HG02763 (cell line): ENCODE measurements at regions not wholly inside any gene's neighbourhood (a gene's known extent, or its start where the extent isn't known, plus 50 kb on each side); places are given as distances from the start of the nearest gene placed in this dataset.
"Not testable (repeated sequence)": the region's sequence is repeated elsewhere in the genome, so short reads cannot be mapped to it uniquely, and the experiment has no call there.

Experiments
- ATAC-seq: cut with Tn5 transposase; IDR thresholded peaks from one replicate; pipeline ENCODE4 v1.9.1; 2021; ENCODE audit warnings: mild to moderate bottlenecking, moderate library complexity; ENCODE audit not compliant: unreplicated experiment

DNA sequence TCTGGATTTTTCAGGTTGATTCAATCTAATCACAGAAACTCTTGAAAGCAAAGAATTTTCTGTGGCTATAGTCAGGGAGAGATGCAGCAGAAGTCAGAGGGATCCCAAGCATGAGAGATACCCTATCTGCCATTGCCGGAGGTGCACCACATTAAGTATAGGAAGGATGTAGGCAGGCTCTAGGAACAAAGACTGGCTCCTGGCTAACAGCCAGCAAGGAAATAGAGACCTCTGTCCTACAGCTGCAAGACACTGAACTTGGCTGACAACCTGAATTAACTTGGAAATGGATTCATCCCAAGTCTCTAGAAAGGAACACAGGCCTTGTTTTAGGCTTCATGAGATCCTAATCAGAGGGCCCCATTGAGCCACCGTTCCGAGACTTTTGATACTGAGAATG lies 364.9 kb upstream of the FLRT2 start:
- ATAC-seq: no peak

DNA sequence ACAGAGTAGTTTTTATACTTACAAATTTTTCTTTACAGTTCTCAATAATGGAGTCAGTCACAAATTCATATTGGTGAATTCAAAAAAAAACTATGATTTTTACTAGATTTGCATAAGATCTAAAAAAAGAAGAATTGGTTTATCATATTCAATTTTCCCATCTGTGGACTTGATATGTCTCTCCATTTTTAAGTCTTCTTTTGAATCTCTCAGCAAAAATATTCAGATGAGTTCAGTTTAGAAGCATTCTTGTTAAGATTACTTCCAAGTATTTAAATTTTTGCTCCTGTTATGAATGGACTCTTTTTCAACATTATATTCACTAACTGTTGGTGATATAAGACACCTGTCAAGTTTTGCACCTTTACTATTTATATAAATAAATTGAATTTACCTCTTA lies 360.6 kb upstream of the FLRT2 start:
- no peak for ATAC-seq

DNA sequence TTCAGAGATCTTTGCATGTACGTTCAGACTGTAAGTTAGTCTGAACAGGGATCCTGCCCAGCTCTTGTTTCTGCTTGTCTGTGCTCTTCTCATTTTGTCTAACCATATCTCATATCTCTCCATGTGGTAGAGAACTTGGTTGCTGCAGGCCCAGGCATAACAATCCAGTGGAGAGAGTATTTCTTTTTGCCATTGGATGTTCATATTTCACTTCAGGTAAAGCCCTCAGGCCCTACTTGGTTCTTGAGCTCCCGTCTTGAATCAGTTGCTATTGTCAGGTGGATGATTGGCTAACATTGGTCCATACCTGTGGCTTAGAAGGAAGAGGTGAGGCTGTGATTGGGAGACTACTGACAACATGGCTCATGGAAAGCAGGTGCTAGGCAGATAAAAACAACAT lies 357.7 kb upstream of the FLRT2 start:
- ATAC-seq: no peak

DNA sequence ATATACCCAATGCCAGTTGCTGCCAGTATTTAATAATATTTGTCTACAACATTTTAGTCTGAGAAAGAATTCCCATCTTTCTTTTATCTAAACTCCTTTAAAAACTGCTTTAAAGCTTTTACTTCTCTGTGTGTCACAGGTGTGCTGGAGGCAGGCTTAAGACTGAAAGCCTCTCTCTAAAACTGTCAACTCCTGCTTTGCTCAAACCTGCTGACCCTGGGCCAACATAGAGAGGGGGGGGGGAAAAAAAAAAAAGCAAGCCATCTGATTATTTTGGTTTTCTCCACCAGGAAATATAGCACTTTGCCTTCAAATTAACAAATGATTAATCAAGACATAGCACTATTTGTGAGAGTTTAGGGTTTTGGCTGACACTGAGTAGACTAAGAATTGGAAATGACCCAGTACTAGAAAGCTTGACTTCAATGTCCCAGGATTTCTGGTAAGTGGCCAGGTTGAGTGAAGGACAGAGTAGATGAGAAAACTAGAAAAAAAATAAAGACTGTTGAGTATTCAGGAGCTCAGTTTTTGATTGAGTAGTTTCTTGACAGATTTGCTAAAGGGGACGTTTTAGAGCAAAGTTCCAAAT lies 357.0 kb upstream of the FLRT2 start:
- ATAC-seq: no peak

DNA sequence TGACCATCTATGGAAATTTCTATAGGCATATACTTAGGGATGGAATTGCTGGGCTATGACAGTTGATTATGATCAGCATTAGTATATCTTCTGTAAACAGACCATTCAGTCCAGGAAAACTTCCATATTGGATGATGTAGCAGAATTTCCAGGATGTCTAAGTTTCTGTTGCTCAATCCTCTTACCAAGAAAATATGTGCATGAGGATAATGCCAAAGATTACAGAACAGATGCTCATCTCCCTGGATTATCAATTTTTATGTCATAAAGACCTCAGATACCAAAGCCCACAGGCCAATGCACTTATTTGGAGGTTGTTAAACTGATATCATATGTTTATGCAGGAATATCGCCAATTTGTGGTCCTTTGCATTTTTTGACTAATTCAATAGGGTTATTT lies 354.4 kb upstream of the FLRT2 start:
- no peak for ATAC-seq

DNA sequence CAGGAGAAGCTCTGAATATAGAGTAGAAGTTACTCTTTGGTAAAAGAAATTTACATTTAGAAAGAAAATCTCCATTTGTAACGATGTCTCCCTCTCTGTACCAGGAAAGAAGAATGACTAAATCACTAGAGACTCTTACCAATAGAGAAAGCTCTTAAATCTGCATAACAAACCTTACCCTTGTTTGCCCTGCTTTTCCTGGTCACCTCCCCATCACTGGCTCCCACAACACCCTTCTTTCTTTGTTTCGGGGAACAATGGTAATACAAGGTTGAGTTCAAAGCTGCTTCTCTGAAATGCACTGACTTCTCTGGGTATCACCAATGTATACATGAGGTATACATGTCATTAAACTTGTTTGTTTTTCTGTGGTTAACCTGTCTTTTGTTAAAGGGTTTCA lies 351.1 kb upstream of the FLRT2 start:
- no peak for ATAC-seq

DNA sequence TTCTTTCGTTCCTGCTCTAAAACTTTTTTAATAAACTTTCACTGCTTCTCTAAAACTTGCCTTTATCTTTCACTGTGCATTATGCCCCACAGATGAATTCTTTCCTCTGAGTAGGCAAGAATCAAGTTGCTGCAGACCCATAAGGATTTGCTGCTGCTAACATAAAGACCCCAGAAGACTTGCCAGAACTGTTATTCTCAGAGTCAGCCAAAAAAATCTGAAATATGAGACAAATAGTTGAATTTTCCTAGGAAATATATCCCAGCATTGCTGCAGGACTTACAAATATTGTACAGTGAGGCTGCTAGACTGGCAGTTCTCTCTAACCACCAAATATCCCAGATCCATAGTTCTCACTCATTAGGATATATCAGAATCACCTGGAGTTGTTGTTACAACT lies 349.1 kb upstream of the FLRT2 start:
- no peak for ATAC-seq

DNA sequence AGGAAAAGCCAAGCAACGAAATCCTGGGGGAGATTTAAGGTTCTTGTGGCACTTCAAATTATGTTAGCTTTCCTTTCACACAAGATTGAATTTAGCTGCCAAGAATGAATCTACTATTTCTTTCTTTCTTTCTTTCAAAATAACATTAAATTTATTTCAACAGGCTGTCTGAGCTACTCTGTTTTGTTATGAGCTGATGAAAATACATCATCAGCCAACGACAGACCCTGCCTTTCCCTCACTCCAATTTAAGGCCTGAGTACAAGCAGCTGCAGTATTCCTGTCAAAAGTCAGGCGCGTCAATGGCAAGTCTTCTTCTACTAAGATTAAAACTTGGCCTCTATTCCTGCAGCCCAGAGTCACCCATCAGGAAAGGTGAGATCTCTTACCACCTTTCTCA lies 347.7 kb upstream of the FLRT2 start:
- no peak for ATAC-seq

DNA sequence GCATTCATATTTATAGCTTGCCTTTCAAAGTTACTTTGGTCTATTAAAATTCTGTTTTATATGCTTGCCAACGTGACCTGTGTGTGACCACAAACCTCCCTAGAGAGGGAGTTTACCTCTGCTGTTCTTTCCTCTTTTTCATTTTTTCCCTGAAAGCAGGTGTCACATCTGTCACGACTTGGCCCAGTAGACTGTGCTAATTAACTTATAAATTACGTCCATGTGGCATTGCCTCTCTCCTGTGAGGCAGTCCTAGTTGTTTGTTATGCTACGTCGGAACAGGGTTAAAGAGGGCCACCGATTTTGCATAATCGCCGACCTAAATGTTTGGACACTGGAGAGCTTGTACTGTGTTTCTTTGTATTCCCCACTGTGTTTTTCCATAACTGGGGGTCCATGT lies 343.9 kb upstream of the FLRT2 start:
- ATAC-seq: no peak

DNA sequence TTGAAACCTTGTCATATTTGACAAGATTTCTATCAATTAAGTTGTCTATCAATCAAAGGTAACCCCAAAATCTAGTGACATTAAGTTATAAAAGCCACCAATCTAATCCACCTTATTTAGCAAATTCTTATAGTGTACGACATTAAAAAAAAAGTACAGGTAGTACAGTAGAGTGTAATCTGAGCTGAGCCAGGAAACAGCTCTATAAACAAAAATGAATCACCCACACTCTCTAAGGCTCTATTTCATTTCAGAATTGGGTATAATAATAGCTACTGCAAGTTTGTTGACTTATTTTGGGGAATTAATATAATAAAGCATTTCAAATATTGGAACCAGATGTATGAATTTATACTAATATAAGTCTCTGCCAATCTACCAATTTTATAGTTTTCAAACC lies 342.4 kb upstream of the FLRT2 start:
- no peak for ATAC-seq

DNA sequence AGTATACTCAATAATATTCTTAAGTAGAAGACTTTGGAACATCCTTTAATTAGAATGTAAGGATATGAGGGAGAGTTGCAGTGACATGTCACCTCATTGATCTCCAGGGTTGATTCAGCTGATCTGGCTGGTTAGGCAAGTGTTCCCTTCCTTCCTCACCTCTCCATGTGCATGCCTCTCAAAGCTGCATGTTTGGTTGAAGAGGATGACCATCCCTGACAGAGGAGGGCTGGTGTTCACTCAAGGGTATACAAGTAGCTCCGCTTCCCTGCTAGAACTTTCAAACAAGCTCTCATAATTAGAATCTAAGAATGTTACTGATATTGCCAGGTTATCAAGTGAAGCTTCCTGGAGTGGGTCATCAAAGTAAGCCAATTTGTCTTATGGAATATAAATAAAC lies 341.1 kb upstream of the FLRT2 start:
- no peak for ATAC-seq

DNA sequence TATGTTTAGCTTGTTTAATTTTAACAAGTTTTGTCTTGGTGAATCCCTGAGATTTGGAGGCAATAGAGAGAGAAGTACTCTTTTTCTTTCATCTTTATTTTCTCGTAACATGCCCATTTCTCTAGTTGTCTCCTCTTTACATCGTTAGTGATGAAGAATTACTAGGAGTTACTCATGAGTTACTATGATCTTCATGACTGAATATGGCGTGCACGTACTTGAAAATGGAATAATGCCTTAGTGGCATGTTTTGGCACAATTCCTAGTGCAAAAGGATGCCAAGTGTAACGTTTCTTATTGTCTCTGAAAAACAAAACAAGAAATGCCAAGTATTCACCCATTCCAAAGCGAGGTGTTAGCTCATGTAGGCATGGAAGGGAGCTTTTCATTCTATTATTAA lies 340.7 kb upstream of the FLRT2 start:
- ATAC-seq: not testable (repeated sequence)

DNA sequence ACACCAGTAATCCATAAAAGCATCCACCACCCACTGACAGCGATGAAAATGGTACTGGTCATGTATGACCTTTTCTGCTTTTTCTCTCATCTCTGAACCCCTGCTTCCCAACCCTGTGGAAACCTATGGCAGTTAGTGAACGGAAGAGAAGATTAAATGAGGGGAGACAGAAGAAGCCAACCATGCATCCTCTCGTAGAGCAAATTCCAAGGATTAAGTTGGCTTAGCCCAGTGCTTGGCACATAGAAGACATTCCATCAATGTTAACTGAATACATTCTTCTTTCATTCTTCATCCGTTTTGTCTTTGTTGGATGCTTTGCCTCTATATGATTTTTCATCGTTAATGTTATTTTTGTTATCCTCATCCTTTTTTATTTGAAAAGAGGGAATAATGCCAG lies 339.7 kb upstream of the FLRT2 start:
- no peak for ATAC-seq

DNA sequence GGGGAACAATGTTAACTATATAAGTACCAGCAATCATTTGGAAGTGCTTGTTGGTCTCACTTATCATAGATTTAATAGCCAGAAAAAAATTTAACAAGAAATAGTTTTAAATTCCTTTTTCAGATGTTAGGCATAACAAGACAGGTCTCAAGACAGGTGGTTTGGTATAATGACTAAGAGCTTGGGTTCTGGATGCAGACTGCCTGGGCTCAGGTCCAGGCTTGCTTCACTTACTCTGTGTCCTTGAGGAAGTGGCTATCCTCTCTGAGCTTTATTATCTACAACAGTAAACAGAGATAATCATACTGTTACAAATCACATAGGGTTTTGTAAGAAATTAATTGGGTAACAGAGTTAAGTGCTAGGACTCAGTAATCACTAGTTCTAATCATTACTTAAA lies 338.0 kb upstream of the FLRT2 start:
- no peak for ATAC-seq

DNA sequence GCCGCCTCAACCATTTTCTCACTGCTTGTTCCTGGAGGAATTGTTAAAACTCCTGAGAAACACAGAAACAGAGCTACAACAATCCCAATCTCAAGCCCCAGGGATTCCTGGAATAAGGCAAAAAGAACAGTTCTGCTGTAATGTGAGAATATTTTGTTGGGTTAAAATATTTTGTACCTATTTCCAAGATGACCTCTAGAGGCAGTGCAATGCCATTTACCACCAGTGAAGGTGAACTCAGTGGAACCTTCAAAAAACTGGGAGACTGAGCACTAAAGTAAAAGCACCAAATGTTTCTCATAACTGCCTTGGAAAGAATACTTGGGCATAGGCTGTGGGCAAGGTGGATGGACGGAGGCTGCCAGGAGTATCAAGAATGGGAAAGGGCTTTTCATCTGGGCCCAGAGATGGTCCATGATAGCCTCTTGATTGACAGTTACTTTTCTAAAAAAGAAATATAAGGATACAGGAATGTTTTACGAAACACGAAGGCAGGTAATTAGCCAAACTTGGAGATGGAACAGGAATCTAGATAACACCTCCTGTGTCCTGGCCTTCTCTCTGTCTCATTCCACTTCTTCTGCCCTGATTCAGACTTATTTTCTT lies 334.0 kb upstream of the FLRT2 start:
- ATAC-seq: no peak

DNA sequence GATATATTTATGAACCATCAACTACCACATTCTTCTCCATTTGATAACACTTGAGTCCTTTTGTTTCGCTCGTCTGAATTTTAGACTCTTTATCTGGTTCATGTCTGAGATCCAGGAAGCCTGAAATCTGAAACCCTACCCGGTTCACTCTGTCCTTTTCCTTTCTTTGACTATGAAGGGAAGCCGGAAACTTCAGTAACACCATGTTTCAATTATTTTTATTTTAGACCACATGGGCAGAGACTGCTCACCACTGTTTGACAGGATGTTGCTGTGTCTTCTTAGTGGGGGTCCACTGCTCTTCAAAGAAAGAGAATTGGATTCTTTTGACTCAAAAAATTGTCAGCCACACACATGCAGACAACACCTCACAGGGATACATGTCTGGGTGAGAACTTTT lies 331.9 kb upstream of the FLRT2 start:
- ATAC-seq: no peak

DNA sequence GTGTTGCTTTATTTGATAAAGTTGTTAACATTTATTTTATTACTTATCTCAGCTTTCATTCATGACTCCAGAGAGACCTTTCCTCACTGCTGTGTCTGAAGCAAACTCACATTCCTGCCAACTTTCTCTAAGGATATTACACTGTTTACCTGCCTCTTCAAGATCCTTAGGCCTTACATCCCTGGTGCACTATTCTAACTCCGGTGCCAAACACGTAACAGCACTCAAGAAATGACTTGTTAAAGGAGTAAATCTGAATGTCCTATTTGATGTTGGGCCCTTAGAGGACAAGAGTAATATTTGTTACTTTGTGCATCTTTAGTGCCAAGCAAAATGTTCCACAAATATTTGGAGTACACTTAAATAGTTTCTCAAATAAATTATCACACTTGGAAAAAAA lies 324.1 kb upstream of the FLRT2 start:
- ATAC-seq: no peak

DNA sequence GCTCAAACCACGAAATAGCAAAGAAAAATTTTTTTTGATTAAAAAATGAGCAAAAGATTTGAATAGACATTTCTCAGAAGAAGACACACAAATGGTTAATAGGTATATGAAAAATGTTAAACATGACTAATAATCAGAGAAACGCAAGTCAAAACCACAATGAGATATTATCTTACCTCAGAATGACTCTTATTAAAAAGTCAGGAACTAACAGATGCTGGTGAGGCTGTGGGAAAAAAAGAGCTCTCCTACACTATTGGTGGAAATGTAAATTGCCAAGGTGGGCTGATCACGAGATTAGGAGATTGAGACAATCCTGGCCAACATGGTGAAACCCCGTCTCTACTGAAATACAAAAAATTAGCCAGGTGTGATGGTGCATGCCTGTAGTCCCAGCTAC lies 315.5 kb upstream of the FLRT2 start:
- no peak for ATAC-seq

DNA sequence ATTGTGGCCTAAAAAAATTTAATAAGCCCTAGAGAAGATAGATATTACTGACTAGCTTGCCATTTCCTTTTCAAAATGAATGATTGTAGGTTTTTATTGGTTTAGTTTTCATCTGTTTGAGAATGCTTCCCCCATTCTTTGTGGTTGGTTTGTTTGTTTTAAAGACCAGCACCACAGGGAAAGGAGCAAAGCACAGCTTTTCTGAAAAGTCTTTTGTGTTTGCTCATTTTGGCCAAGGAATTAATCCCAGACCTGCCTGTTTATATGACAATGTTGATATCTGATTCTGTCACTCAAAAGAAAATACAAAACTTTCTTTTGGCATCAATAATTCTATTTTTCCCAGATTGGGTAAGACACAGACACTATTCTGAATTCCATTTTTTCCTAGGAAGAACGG lies 312.5 kb upstream of the FLRT2 start:
- no peak for ATAC-seq

DNA sequence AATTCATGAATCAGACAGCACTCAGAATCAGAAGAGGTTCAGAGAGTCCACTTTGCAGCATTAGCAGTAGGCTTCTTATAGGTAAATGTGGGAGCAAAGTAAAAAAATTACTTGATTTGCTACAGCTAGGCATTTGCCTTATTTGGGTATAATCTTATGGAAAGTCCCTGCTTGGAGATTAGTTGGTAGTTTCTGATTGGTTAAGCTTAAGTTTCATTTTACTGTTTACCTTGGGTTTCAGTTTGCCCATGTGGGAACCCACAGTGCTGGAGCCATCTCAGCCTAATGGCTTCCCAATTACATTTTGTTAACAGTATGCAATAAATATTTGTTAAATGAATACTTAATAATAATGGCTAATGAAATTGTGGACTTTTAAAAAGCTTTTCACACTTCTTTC lies 311.0 kb upstream of the FLRT2 start:
- no peak for ATAC-seq

DNA sequence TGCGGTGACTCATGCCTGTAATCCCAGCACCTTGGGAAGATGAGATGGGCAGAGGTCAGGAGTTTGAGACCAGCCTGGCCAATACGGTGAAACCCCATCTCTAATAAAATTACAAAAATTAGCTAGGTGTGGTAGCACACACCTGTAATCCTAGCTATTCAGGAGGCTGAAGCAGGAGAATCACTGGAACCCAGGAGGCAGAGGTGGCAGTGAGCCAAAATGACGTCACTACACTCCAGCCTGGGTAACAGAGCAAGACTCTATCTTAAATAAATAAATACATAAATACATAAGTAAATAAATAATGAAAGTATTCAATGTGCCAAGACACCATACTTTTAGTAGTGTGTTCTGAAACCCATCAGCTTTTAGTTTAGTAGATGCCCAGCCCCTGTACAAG lies 308.1 kb upstream of the FLRT2 start:
- no peak for ATAC-seq

DNA sequence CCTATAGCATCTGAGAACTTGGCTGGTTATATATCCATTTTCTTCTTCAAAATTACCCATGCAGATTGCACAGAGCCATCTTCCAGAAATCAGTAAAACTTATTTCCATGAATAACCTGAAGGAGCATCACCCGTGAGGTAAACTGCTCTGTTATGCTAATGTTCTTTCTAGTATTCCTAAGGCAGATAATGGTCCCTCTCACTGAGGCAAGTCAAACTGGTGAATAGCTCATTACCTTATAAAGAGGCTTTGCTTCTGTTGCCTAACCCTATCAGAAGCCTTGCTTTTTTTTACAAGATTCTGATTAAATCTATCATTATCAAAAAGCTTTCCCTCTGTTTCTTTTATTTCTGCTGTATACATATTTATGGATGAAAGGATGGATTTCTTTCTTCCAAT lies 307.6 kb upstream of the FLRT2 start:
- no peak for ATAC-seq

DNA sequence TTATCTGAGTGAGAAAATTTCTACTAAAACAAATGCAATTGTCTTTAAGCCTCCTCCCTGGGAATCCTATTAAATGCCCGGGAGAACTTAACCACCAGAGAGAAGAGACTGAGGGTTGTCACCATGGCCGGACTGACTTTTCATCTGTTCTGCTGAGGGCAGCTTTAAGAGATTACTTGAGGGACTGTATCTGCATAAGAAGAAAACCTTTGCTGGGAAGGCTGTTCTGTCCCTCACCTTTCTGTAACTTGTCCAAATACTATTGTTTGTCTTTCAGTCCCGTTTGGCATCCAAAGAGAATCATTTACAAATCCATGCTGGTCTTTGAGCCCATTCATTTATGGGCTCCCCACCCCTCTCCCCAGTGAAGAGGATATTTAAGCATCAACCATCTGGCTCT lies 306.3 kb upstream of the FLRT2 start:
- no peak for ATAC-seq
